ENCODE measurements at regions not wholly inside any gene's neighbourhood (a gene's known extent, or its start where the extent isn't known, plus 50 kb on each side); places are given as distances from the start of the nearest gene placed in this dataset.
A peak's percentile ranks its signal among the peaks of the same experiment; 100 is the strongest.
"Not testable (repeated sequence)": the region's sequence is repeated elsewhere in the genome, so short reads cannot be mapped to it uniquely, and the experiment has no call there.

GRCh38 chr3:51588724-51589123 is 50.2 kb downstream of the RAD54L2 start:
- DNase-seq, result no peak

- peak; percentile 55 for DNase-seq
These were observed 52.7 kb downstream of the RAD54L2 start for GRCh38 chr3:51591231-51591630.

DNA sequence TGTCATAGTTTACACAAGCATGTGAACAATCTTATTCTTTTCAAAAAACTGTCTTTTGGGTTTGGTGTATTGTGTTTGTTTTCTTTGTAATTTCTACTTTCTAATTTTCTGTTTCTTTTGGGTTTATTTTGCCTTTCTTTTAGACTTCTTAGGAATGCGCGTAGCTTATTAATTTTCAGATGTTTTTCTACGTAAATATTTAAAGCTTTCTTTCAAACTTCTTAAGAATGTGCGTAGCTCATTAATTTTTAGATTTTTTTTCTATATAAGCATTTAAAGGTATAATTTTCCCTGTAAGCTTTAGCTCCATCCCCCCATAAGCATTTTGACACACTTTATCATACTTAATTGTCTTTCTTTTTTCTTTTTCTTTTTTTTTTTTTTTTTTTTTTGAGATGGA is 55.2 kb downstream of the RAD54L2 start:
- DNase-seq, result no peak

- DNase-seq, result not testable (repeated sequence)
These were observed 61.1 kb downstream of the RAD54L2 start for GRCh38 chr3:51599638-51600037.

DNA sequence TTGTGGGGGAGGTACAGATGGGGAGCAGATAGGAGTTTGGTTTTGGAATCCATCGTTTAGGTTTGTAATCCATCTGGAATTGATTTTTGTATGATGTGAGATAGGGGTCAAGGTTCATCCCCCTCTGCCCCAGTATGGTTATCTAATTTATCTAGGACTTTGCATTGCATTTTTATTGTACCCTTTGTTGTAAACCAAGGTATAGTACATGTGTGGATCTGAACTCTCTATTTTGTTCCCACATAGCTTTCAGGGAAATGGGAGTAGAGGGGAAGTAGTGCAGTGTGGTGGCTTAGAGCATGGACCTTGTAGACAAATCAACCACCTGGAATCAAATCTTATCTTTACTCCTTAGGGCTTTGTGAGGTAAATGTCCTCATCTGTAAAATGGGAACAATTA is 65.7 kb downstream of the RAD54L2 start:
- no peak for DNase-seq

- no peak for DNase-seq
These were observed 65.1 kb upstream of the TEX264 start for GRCh38 chr3:51605938-51606337.

DNA sequence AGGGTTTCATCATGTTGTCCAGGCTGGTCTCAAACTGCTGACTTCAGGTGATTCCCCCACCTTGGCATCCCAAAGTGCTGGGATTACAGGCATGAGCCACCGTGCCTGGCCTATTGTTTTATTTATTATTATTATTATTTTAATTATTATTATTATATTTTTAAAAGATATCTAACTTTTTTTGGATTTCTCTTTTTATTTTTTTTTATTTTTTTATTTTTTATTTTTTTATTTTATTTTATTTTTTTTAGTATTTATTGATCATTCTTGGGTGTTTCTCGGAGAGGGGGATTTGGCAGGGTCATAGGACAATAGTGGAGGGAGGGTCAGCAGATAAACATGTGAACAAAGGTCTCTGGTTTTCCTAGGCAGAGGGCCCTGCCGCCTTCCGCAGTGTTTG is 64.2 kb upstream of the TEX264 start:
- DNase-seq, result not testable (repeated sequence)

DNA sequence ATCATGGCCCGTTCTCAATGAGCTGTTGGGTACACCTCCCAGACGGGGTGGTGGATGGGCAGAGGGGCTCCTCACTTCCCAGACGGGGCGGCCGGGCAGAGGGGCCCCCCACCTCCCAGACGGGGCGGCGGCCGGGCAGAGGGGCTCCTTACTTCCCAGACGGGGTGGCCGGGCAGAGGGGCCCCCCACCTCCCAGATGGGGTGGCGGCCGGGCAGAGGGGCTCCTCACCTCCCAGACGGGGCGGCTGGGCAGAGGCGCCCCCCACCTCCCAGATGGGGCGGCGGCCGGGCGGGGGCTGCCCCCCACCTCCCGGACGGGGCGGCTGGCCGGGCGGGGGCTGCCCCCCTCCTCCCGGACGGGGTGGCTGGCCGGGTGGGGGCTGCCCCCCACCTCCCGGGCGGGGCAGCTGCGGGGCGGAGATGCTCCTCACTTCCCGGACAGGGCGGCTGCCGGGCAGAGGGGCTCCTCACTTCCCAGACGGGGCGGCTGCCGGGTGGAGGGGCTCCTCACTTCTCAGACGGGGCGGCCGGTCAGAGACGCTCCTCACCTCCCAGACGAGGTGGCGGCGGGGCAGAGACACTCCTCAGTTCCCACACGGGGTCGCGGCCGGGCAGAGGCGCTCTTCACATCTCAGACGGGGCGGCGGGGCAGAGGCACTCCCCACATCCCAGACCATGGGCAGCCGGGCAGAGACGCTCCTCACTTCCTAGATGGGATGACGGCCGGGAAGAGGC is 63.3 kb upstream of the TEX264 start:
- not testable (repeated sequence) for DNase-seq

GRCh38 chr3:51610708-51611107 is 60.3 kb upstream of the TEX264 start:
- no peak for DNase-seq

- DNase-seq, result no peak
These were observed 53.5 kb upstream of the TEX264 start for GRCh38 chr3:51617597-51617996.

- DNase-seq, result not testable (repeated sequence)
These were observed 53.0 kb upstream of the TEX264 start for GRCh38 chr3:51618038-51618437.

DNA sequence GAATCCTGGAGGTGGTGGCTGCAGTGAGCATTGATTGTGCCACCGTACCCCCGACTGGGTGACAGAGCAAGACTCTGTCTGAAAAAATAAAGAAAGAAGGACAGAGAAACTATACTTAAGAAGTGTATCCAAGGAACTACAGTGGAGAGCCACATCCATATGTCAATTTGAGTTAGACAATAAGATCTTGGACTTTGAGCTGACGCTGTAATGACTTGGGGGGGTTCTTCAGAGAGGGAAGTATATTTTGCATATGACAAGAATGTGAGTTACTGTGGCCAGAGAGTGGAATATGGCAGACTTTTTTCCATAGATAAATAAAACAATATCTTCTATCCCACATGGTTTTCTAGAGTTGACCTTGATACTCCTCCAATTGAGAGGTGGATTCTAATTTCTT is 52.6 kb upstream of the TEX264 start:
- DNase-seq, result no peak

DNA sequence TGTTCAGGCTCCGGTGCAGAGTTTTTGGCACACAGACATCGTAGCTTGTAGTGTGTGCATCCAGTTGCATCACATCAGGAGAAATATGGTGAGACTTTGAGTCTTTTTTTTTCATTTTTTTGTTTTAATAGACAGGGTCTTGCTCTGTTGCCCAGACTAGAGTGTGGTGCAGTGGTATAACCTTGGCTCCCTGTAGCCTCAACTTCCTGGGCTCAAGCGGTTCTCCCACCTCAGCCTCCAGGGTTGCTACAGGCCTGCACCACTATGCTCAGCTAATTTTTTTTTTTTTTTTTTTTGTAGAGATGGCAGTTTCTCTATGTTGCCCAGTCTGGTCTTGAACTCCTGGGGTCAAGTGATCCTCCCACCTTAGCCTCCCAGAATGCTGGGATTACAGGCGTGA is 51.1 kb upstream of the TEX264 start:
- no peak for DNase-seq

GRCh38 chr3:51620543-51620942 is 50.5 kb upstream of the TEX264 start:
- DNase-seq, result peak; percentile 46

GRCh38 chr3:51621091-51621892 is 49.8 kb upstream of the TEX264 start:
- DNase-seq, result no peak
